HG02884 (cell line): ENCODE measurements at regions not wholly inside any gene's neighbourhood (a gene's known extent, or its start where the extent isn't known, plus 50 kb on each side); places are given as distances from the start of the nearest gene placed in this dataset.

ENCODE experiments used
- ATAC-seq: cut with Tn5 transposase; IDR thresholded peaks from one replicate; pipeline ENCODE4 v1.9.1; 2021; ENCODE audit warnings: mild to moderate bottlenecking, moderate library complexity; ENCODE audit not compliant: unreplicated experiment

DNA sequence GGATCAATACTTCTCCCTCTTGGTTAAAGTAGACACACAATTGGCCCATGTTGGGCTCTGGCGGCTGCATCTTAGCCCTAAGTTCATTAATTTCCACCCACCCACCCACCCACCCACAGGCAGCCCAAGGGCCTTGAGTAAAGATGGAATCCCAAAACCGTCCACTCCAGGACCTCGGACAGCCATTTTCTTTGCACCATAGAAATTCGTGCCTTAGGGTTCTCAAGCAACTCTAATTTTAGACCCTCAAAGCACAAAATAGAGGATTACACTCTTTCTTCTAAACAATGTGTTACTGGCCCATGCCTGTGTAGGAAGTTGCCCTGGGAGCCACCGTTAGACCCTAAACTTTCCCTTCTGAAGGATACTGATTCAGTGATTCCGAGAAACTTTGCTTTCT is 568.5 kb downstream of the IRX1 start:
- ATAC-seq: no peak

DNA sequence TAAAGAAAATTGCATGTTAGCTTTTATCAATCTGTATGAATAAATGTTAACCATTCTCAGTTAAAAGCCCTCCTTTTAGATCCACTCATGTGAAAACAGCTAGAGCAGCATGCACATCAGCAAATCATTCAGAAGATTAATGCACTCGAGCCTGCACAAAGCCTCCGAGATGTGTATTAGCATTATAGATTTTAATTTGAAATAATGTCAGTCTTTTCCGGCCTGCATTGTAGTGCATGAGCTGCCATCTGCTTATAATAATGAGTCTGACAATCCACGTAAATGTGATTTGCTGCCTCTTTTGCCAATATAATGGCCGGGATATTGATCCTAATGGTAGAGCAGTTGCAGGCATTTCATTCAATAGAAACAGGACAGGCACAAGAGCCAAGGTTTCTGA is 585.1 kb downstream of the IRX1 start:
- ATAC-seq: no peak

- no peak for ATAC-seq
Observed at GRCh38 chr5:4182144-4182543, 586.5 kb downstream of the IRX1 start.

- no peak for ATAC-seq
Observed at GRCh38 chr5:4185127-4185526, 589.5 kb downstream of the IRX1 start.

- ATAC-seq: no peak
Observed at GRCh38 chr5:4188704-4189103, 593.1 kb downstream of the IRX1 start.

GRCh38 chr5:4189317-4189716 is 593.7 kb downstream of the IRX1 start:
- ATAC-seq: no peak

DNA sequence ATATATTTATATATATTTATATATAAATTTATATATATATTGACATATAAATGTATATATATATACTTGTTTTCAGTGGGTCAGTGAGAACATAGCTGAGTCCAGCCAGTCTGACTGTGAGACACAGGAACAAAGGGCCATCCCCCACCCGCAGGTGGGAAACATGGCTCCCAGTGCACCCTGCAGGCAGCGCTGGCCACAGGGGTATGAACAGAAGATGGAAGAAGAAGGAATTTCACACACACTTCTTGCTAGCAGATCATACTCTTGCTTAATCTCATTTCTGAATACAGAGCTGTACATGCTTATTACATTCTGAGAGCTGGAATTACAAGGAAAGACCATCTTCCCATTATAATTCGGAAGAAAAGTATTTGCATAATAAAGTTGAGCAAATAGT is 595.4 kb downstream of the IRX1 start:
- no peak for ATAC-seq

GRCh38 chr5:4191703-4192102 is 596.1 kb downstream of the IRX1 start:
- no peak for ATAC-seq

DNA sequence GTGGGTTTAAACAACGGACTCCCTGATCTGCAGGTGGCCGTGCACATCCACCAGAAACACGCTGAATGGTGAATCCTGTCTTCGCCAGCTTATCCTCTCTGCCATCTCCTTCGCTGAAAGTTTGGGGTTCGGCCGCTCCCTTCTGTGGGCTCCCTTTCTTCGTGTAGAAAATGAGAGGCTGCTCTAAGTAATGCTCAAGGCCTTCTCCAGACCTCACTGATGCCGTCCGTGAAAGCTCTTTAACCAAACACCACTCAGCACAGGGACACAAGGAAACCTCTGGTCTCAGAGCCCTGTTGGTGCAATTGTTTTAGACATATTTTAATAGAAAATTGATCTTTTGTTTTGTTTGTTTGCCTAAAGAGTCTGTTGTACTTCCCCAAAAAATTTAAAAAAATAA is 596.5 kb downstream of the IRX1 start:
- no peak for ATAC-seq

DNA sequence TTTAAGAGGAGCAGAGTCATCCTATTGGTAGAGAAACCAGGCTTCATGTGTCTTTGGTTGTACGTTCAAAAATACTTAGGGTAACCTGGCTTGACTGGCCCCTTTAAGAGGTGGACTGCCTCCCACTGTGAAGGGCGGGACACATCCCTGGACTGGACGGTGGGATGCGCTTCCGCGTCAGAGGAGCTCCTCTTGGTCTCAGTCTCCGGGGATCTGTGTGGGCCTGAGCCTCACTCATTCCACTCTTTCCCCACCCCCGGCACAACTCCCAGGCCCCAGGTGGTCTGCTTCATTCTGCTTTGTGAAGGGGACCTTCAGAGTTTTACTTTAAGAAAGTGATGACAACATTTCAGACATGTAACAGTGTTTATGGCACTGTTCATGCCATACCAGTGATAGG is 601.1 kb downstream of the IRX1 start:
- no peak for ATAC-seq

DNA sequence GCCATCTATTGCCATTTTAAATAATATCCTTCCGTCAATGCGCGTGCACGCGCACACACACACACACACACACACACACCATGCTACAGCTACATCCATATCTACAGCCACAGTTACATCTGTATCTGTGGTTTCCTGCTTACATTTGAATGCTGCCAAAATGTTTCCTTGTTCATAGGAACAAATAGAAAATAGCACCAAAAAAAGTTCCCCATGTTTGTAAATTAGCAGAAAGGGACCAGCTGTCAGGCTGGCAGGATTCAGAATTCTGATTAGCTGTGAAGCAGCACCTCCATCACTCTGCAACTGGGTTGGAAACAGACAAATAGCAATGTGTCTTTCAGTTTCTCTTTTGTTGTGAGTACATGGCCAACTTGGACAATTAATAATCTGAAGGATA is 601.5 kb downstream of the IRX1 start:
- ATAC-seq: no peak

- ATAC-seq: no peak
Observed at GRCh38 chr5:4198461-4198860, 602.8 kb downstream of the IRX1 start.

GRCh38 chr5:4199049-4199841 is 603.6 kb downstream of the IRX1 start:
- ATAC-seq: no peak

DNA sequence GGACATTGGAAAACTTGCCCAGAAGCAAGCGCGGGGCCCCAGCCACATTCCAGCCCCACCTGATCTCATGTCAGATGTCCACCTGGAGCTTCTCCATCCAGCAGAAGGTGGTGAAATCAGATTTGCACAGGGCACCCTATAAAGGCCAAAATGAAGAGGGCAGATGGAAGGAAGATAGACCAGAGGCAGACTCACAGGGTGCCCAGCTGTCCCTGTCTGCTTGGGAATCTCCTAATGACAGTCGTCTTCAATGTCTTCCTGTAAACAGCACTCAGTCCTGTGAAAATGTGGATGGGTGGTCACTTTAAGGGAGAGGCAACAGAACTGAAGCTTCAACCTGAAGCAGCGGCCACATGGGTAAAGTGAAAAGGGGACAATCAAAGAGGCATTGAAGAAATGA is 607.5 kb downstream of the IRX1 start:
- ATAC-seq: no peak

GRCh38 chr5:4204276-4205141 is 608.9 kb downstream of the IRX1 start:
- ATAC-seq: no peak

DNA sequence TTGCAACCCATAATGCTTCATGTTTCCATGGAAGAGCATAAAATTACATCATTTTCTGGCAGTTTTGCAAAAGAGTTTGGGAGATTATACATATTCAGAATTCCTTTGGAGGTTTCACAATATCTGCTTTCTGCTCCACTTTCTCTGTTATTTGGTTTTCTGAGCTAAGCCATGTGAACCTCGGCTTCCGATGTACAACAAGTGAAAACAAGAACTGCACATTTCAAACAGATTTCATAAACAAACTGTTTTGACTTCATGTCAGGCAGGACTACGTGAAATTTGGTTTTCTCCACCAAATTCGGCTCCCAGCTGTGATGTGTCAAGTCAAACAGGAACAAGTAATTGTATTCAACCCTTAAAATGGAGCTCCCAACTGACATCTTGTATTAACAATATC is 609.8 kb downstream of the IRX1 start:
- no peak for ATAC-seq

GRCh38 chr5:4206127-4206526 is 610.5 kb downstream of the IRX1 start:
- ATAC-seq: no peak

- no peak for ATAC-seq
Observed at GRCh38 chr5:4207486-4207885, 611.9 kb downstream of the IRX1 start.

DNA sequence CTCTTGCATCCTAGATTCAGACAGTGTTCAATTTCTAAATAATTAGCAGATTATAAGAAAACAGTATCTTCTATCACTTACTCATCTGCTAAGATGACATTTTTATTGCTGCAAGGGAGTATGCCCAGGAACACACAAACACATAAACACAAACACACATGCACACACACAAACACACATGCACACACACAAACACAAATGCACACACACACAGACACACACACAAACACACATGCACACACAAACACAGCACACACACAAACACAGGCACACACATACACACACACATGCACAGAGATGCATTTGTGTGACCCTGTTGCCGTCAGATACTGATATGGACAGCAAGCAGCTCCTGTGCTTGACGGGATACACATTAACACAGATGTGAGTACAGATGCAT is 612.9 kb downstream of the IRX1 start:
- ATAC-seq: no peak

DNA sequence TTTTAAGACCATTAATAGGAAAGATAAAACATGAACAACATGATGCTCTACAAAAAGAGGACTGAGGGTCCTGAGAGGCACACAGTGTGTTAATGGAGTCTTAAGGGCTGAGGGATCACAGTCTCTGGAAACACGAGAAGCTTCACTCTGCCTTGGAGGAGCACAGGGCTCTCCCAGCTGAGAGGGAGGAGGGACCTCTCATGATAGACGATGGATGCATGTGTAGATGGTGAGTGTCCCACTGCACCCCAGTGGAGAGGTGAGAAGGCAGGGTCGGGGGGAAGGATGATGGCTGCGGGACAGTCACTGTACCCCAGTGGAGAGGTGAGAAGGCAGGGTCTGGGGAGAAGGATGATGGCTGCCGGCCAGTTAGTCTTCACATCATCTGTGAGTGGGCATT is 613.4 kb downstream of the IRX1 start:
- no peak for ATAC-seq

- ATAC-seq: no peak
Observed at GRCh38 chr5:4212071-4212739, 616.6 kb downstream of the IRX1 start.
